UCSD-AML1 (cell line): ENCODE measurements at regions not wholly inside any gene's neighbourhood (a gene's known extent, or its start where the extent isn't known, plus 50 kb on each side); places are given as distances from the start of the nearest gene placed in this dataset.
A peak's percentile ranks its signal among the peaks of the same experiment; 100 is the strongest.

Experiments
- DNase-seq: peaks from one replicate; lab custom pipeline; 2025; ENCODE audit not compliant: unreplicated experiment; lab: John Stamatoyannopoulos, UW

- DNase-seq: peak; percentile 85
Observed at GRCh38 chr1:181142096-181142958, 53.8 kb downstream of the IER5 start.

- DNase-seq: no peak
Observed at GRCh38 chr1:181143102-181143859, 54.8 kb downstream of the IER5 start.

- DNase-seq: no peak
Observed at GRCh38 chr1:181144238-181144637, 55.7 kb downstream of the IER5 start.

DNA sequence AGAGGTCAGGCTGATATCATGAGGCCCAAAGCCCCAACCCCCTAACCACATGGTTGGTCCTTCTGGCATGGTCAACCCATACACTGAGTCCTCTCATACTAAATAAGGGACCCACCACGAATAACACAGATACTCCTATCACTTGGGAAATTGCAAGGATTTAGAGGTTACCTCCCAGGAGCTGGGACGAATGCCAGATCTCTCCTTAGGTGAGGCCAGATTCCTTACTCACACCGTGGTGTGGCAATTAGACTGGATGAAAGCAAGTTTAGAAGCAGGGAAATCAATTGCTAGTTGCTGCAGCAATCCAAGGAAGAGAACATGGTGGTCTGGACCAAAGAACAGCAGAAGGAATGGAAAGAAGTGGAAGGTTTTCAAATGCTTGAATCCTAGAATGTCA, 60.1 kb downstream of the IER5 start:
- no peak for DNase-seq

DNA sequence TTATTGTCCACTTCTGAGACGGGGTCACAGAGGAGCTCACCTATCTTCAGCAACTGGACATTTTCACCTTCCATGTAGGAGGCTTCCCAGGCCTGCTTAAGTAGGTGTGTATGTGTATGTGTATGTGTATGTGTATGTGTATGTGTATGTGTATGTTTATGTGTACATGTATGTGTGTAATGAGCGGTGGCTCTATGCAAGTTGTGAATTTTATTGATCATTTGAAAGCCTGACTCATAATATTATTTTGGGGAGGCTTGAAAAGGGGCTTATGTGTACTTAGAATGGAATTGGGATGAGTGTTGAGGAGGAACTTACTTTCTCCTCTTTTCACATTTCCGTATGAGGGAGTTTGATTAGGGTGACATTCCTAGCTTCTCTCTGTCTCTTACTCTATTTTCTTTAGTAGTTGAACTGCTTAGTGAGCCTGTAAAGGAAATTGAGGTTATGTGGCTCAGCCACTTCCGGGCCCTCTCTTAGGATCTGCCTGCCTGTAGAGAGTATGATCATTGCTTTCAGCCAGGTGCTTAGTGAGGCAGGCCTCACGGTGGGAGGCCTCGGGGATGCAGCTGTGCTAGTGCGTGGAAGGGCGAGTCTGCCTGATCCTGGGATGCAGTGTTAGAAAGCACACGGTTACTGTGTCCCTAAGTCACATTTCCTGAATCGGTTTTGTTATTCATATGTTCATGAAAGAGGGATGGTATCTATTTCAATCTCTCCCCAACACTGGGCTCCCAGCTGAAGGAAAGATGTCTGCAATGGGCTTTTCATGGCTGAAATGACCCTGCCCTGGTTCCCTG, 61.0 kb downstream of the IER5 start:
- peak; percentile 75 for DNase-seq

DNA sequence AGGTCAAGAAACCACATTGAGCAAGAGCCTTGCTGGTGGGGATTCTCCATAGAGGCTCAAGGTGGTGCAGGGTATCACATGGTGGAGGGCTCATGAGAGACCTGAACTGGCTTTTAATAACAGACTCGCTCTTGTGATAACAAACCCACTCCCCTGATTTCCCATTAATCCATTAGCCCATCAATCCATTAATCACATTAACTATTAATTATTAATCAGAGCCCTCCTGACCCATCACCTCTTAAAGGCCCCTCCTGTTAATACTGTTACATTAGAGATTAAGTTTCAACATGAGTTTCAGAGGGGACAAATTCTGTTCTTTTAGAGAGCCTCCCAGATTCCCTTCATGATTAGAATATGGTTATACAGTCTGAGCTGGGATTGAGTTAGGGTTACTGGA, 61.8 kb downstream of the IER5 start:
- DNase-seq: no peak

- no peak for DNase-seq
Observed at GRCh38 chr1:181150842-181151241, 62.3 kb downstream of the IER5 start.

DNA sequence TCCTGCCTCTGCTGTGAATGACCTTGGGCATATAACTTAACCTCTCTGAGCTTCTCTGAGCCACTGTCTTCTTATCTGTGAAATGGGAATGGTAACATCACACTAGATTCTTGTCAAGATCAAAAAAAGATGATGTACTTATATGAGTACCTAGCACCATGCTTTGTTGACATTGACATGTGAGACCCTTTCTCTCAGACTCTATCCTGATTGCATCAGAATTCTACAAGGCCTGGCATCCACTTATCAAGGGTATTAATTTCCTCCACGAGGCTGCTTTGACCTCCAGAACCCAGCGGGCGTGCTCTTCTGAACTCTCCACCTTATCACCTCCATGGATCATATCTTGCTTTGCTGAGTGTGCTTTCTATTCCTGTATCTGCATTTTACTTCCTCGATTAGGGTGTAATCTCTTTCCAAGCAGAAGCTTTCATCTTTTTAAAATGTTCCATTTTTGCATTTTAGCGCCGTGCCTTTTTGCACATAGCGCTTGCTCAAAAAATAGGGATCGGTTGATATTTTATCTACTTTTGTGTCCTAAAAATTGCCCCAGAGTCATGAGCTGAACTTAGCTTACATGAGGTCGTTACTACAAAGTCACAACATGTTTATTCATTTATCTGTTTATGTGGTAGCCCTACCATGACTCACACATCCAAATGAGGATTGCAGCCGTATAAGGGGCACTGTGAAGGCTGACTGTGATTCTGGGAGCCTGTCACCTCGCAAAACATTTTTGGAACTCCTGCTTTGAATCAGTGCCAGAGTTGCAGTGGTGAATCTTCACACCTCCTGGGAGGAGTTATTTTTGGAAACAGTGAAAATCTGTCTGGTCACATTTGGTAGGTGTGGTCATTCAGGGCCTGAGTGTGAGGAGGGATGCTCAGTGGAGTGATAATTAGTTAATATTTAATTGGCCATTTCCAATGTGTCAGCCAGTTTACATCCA, 63.2 kb downstream of the IER5 start:
- DNase-seq: no peak

DNA sequence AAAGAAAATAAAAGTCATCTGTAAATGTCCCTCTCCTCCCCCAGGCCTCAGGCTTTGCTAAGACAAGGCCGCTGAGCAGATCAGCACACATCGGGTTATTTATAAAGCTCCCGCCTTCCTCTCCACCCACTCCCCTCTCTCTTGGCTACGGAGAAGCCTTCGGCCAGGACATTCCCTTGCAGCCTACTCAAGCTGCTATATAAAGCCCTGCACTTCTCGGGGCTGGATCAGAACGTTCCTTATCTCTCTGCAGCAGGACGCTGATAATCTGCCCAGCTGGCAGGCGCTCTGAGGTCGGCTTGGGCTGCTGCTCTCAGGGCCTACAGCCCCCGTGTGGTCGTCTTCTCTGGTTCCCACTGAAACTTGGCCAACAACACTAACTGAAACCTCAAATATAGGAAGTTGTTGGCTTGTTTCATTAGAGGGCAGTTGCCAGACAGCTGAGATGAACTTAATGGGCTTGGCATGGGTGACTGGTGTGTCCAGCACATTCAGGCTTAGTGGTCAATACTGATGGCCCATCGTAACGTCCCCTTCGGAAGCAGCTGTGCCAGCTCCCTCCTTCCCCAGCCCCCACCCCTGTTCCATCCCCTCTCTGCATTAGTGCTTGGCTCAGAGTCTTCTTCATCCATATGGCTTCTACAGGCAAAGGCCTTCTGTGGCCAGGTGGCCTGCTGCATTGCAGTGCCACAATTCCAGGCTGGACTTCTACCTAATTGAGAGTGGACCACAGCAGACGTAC, 64.6 kb downstream of the IER5 start:
- DNase-seq: peak; percentile 86

DNA sequence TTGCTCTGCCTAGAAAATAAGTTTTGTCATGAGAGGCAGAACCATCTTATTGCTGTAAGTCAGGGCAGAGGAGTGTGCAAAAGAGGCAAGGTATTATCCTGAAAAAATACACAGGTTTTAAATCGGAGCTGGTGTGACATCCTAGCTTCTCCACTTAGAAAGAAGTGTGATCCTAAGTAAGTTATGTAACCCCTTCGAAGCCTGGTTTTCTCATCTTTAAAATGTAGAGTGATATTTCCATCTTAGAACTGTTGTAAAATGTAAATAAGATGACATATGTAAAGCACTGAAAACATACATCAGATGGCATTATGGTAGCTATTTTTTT, 65.1 kb downstream of the IER5 start:
- no peak for DNase-seq

- DNase-seq: no peak
Observed at GRCh38 chr1:181155339-181155738, 66.8 kb downstream of the IER5 start.

GRCh38 chr1:181159451-181160140, 71.1 kb downstream of the IER5 start:
- peak; percentile 73 for DNase-seq

DNA sequence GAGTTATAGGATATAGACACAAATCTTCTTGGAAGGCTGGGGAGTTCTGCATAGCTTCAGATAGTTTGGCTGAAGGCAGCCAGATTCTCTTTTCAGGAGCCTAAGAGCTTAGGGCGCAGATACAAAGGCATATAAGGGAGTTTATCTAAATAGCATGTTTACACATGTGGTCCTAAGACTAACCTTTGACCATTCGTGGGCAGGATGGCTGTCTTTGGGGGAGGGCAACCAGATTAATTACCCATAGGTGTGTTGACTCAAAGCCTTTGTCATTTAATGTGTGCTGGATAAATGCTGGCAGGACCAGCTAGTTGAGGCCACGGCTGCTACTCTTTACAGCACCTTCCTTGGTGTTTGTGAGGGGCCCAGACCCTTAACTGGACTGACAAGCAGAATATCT, 71.8 kb downstream of the IER5 start:
- no peak for DNase-seq

GRCh38 chr1:181160998-181161870, 72.7 kb downstream of the IER5 start:
- no peak for DNase-seq

GRCh38 chr1:181163662-181164061, 75.2 kb downstream of the IER5 start:
- no peak for DNase-seq

DNA sequence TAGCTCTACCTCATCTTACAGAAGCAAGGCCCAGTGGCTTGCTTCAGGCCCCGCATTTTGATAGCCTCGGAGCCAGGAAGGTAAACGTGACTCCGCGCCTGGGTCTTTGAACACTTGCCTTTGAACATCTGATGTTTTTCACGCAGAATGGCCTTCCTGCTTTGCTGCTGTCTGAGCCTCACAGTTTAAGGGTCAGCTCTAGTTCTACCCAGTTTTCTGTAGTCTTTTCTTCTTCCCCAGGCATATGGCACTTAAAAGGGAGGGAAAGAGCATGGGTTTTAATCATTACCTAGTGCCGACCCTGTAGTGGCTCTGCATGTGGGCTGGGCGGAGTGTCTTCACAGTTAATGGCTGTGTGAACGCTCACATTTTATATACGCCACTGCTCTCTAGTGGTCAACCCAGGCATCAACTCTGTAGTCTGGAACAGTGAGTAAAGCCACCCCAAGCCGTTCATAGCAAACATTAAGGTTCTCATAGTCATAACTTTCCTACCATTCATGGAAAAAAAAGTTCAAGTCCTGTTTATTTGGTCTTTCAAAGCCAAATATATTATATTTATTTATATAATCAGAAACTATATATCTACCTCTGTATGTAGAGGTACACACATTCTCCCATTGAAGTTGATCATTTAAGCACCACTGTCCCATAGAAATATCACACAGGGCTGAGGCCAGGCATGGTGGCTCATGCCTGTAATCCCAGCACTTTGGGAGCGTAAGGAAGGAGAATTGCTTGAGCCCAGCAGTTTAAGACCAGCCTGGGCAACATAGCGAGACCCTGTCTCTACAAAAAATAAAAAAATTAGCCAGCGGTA, 78.1 kb downstream of the IER5 start:
- DNase-seq: peak; percentile 50

DNA sequence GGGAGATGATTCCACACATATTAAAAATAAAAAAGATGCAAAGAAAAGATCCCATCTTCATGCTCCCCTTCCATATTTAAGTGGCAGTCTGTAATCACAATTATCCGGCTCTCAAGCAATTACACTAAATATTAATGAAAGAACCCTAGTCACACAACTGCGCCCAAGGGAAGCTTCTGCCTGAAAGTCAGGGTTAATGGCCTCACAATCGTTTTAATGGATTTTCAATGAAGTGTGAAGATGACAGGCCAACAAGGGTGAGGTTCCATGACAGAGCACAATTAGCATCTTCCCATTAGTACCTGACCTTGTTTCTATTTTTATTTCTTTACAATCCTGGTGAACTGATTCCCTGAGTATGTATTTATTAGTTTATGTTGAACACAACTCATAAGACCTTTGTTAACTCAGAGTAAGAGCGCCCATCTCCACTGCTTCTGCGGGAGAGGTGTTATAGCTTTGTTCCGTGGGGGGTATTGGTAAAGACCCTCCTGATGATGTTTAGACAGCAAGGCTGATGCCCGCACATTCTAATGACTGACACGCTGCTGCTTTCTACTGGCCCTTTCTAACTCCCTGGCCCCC, 80.9 kb downstream of the IER5 start:
- no peak for DNase-seq
